MM.1S (cell line): ENCODE measurements at regions not wholly inside any gene's neighbourhood (a gene's known extent, or its start where the extent isn't known, plus 50 kb on each side); places are given as distances from the start of the nearest gene placed in this dataset.
"Not testable (repeated sequence)": the region's sequence is repeated elsewhere in the genome, so short reads cannot be mapped to it uniquely, and the experiment has no call there.

Experiments used
- EZH2 ChIP-seq: fragments of 300-600 bp; sonication (generic); optimal IDR thresholded peaks from 2 replicates; pipeline ENCODE3; 2017; ENCODE audit warnings: low read depth, mild to moderate bottlenecking, antibody characterized with exemption, low read length, mixed read lengths
- TF ChIP-seq, protein P1 (sequence below): fragments of 300-600 bp; sonication (generic); IDR thresholded peaks from 2 replicates; pipeline ENCODE4 v1.5.1; 2016; ENCODE audit warnings: antibody characterized with exemption, low read length, mixed read lengths

DNA sequence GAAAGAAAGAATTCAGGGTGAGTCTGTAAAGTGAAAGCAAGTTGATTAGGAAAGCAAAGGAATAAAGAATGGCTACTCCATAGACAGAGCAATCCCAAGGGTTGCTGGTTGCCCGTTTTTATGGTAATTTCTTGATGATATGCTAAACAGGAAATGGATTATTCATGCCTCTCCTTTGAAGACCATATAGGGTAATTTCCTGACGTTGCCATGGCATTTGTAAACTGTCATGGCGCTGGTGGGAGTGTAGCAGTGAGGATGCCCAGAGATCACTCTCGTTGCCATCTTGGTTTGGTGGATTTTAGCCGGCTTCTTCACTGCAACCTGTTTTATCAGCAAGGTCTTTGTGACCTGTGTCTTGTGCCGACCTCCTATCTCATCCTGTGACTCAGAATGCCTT lies 287.4 kb upstream of the ERCC4 start:
- TF ChIP-seq, protein P1, sequence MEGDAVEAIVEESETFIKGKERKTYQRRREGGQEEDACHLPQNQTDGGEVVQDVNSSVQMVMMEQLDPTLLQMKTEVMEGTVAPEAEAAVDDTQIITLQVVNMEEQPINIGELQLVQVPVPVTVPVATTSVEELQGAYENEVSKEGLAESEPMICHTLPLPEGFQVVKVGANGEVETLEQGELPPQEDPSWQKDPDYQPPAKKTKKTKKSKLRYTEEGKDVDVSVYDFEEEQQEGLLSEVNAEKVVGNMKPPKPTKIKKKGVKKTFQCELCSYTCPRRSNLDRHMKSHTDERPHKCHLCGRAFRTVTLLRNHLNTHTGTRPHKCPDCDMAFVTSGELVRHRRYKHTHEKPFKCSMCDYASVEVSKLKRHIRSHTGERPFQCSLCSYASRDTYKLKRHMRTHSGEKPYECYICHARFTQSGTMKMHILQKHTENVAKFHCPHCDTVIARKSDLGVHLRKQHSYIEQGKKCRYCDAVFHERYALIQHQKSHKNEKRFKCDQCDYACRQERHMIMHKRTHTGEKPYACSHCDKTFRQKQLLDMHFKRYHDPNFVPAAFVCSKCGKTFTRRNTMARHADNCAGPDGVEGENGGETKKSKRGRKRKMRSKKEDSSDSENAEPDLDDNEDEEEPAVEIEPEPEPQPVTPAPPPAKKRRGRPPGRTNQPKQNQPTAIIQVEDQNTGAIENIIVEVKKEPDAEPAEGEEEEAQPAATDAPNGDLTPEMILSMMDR = not testable (repeated sequence)
- TF ChIP-seq EZH2 = not testable (repeated sequence)
